SK-N-MC (cell line): ENCODE measurements at regions not wholly inside any gene's neighbourhood (a gene's known extent, or its start where the extent isn't known, plus 50 kb on each side); places are given as distances from the start of the nearest gene placed in this dataset.

Experiments used
- EZH2 ChIP-seq: fragments of 200-600 bp; sonication (generic); IDR thresholded peaks from one replicate; pipeline ENCODE4 v1.6.1; 2017; ENCODE audit warnings: antibody characterized with exemption
- FOXP2 ChIP-seq: optimal IDR thresholded peaks from 2 replicates; pipeline ENCODE3; 2011; ENCODE audit warnings: mild to moderate bottlenecking, moderate library complexity; ENCODE audit not compliant: insufficient read depth; ENCODE audit errors: extremely low read length, control extremely low read depth
- POLR2AphosphoS5 ChIP-seq: IDR thresholded peaks from 2 replicates; pipeline ENCODE4 v1.6.1; 2012; ENCODE audit warnings: mild to moderate bottlenecking, low read depth, low read length, borderline replicate concordance

- TF ChIP-seq EZH2 = no peak
- TF ChIP-seq POLR2AphosphoS5 = no peak
- TF ChIP-seq FOXP2 = no peak
Observed at GRCh38 chr20:60222497-60222896, 264.3 kb downstream of the CDH26 start.
